Esophagus (tissue), 2 donors: ENCODE measurements at regions not wholly inside any gene's neighbourhood (a gene's known extent, or its start where the extent isn't known, plus 50 kb on each side); places are given as distances from the start of the nearest gene placed in this dataset.

Experiments used
- H3K27ac ChIP-seq, 2 donors: one replicate each; pipeline ENCODE4 v1.5.1; 2013; ENCODE audit warnings: low read depth in 2 of 2, mild to moderate bottlenecking in 2 of 2, inconsistent platforms in 1 of 2, low read length in 1 of 2, moderate library complexity in 1 of 2
- H3K27me3 ChIP-seq, 2 donors: one replicate each; pipeline ENCODE4 v1.6.1; 2013; ENCODE audit warnings: low read length in 2 of 2, control low read depth in 1 of 2, mild to moderate bottlenecking in 1 of 2; ENCODE audit not compliant: insufficient read depth in 2 of 2, control insufficient read depth in 1 of 2
- H3K36me3 ChIP-seq, 2 donors: one replicate each; pipeline ENCODE4 v1.6.1; 2013; ENCODE audit warnings: low read length in 1 of 2; ENCODE audit not compliant: control insufficient read depth in 2 of 2, insufficient read depth in 2 of 2
- H3K4me1 ChIP-seq, 2 donors: one replicate each; pipeline ENCODE4 v1.6.1; 2013; ENCODE audit warnings: low read length in 1 of 2; ENCODE audit not compliant: control insufficient read depth in 2 of 2, insufficient read depth in 2 of 2
- H3K4me3 ChIP-seq, 2 donors: one replicate each; pipeline ENCODE4 v1.5.1; 2013; ENCODE audit warnings: low read length in 2 of 2, mild to moderate bottlenecking in 2 of 2, low read depth in 1 of 2, moderate library complexity in 1 of 2
- H3K9me3 ChIP-seq, 2 donors: one replicate each; pipeline ENCODE4 v1.6.1; 2013; ENCODE audit warnings: mild to moderate bottlenecking in 2 of 2, low read depth in 1 of 2, low read length in 1 of 2, moderate library complexity in 1 of 2; ENCODE audit not compliant: control insufficient read depth in 2 of 2, insufficient read depth in 1 of 2
- WGBS, 2 donors: extraction: QIAGEN DNeasy Blood & Tissue Kit; methylation state at CpG; one replicate each; pipeline ENCODE4 v1.1.7; 2013; 5-methylcytosine and 5-hydroxymethylcytosine counted together
- donor health status: healthy with polysubstance abuse.
- donor health status: Bipolar disorder and iron deficiency.

DNA sequence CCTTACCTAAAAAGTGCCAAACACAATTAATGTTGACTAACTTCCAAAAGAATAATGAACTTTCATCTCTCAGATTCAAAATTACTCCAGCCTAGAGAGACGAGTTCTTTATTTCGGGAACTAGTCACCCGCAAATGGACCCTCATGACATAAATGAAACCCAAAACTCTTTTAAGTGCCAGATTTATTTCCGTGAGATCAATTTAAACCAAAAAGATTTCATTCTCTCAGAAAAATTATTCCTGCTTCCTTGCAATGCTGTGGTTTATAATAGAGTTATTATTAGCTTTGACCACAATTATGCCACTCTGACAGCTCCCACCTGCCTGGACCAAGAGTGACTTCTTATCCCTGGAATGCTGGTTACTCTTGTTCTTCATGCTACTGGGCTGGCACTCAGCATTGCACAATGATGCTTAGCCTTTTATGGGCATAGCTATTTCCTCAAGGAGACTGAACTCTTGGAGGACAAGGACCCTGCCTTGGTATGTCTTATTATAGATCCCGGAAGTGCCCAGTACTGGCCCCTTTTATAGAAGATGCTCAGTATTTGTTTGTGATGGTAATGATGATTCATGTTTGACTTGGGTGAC lies 183.5 kb downstream of the SNX18 start:
- Histone ChIP-seq H3K4me3 (no peak overlapping the region), H3K27ac (no peak overlapping the region), H3K27me3 (no peaks in the 10 kb centered on the region), H3K36me3 (no peaks in the 10 kb centered on the region), H3K9me3 (no peaks in the 10 kb centered on the region), H3K4me1 (peaks cover 0 to 4% of the 10 kb centered on the region in 2 donors)
- WGBS, 2 donors = 78% methylated on average over 5 of the region's 5 CpGs

DNA sequence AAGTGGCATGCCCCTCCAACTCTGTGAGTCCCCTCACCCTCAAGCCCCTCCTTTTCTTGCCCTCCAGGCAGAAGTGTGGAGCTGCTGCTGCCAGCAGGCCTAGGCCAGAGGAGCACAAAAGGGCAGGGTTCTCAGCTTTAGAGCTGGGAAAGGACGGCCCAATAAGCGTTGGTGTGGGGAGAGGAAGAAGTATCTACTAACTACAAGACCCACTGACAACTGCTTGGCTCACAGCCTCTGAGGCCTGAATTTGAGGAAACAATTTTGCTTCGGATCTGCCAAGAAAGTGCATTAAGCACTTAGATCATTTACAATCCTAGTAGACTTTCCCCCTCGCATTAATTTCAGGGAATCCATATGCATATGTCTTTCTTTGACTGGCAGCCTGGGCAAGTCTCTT lies 179.4 kb downstream of the SNX18 start:
- peaks cover 0 to 2% of the 10 kb centered on the region in 2 donors for H3K4me1 ChIP-seq
- peak overlapping the region in 1 of 2 donors; percentile 33 for H3K27ac ChIP-seq
- H3K27me3 ChIP-seq = no peaks in the 10 kb centered on the region

DNA sequence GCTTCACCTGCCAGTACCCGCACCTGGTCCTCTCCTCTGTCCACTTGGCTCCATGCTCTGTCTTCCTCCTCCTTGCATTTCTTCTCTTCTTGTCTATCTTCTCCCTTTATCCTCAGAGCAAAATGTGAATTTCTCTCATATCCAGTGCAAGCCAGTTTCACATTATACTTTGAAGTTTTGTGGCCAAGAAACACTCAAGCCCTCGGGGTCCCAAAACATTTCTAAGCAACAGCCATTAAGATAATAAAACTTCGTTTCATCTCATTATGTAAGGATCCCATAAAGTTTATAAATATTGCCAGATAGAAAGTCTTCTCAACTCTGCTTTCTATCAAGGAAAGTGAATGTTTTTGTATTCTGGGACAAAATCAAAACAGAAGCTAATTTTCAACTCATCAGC lies 178.8 kb downstream of the SNX18 start:
- Histone ChIP-seq H3K4me3 (no peak overlapping the region), H3K36me3 (no peaks in the 10 kb centered on the region), H3K4me1 (peaks cover 0 to 2% of the 10 kb centered on the region in 2 donors), H3K27me3 (no peaks in the 10 kb centered on the region), H3K9me3 (no peaks in the 10 kb centered on the region), H3K27ac (no peak overlapping the region)
- 61 to 72% methylated on average over 3 of the region's 3 CpGs for WGBS, 2 donors

More for the DNA sequence above, 179.4 kb downstream of the SNX18 start:
- WGBS, 2 donors = 44 to 51% methylated on average over 4 of the region's 4 CpGs
- Histone ChIP-seq H3K4me3 (no peak overlapping the region), H3K9me3 (no peaks in the 10 kb centered on the region), H3K36me3 (no peaks in the 10 kb centered on the region)

DNA sequence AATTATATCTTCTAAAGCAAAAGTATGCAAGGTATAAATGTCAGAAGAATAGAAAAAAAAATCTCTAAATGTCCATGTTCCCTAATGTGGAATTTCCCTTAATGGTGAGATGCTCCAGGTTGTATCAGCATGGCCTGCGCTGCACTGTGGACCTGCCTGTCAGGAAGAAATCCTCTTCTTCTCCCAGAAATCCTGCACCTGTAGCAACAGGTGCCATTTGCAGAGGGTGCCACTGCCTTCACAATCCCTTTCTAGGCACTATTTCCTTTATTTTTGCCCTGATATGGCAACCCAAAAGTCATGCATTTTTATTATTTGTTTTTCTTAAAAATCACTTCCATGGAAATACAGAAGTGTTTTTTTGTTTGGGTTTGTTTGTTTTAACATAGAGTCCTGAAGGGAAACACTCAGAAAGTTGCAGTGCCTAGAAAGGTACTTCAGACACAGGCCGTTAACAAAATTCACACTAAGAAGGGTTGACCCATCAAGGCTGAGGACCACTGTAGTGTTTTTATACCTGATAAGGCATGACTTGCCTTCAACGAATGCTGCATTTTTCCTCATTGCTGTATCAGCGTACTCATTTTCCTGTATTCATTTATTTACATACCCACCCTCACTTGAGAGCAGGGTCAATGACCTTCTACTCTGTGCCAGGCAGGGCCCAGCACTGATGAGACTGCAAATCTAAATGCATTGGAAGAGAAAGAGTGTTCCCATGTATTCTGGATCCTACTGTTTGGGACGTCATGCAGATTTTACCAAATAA lies 177.8 kb downstream of the SNX18 start:
- Histone ChIP-seq H3K27me3 (no peaks in the 10 kb centered on the region), H3K4me1 (peaks cover 0 to 2% of the 10 kb centered on the region in 2 donors), H3K4me3 (no peak overlapping the region), H3K27ac (no peak overlapping the region), H3K9me3 (no peaks in the 10 kb centered on the region), H3K36me3 (no peaks in the 10 kb centered on the region)
- WGBS, 2 donors = 76 to 83% methylated on average over 5 of the region's 5 CpGs

DNA sequence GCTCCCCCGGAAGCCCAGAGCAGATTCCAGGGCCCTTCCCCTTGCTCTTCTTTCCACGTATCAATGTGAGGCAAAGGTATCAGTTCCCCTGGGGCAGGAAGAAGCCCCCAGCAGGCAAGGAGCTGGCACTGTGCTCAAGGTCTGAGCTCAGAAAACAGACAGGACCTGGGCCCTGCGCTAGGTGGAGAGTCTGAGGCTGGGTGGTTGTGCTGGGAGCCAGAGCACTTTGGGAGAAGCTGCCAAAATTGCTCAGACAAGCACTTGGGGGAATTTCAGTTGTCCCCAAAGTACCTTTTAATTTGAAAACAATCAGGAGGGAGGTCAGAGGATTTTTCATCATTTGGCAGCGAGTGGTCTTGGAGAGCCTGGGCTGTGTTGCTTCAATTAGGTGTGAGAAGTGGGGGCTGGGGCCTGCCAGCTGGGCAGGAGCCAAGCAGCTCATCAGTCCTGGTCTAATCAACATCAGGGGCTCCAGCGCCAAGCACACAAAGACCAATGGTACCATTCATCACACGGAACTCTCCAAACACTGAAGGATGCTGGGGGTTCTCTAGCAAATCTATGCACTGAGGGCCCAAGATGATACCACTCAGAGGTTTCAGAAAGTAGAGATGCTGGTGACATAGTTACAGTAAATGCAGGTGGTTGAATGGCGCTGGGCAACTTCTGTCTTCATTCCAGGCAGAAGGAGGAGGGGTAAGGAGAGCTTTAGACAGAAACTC lies 176.5 kb downstream of the SNX18 start:
- Histone ChIP-seq H3K4me3 (no peak overlapping the region), H3K27ac (no peak overlapping the region), H3K36me3 (no peaks in the 10 kb centered on the region), H3K27me3 (no peaks in the 10 kb centered on the region), H3K4me1 (peaks cover 0 to 2% of the 10 kb centered on the region in 2 donors), H3K9me3 (no peaks in the 10 kb centered on the region)
- WGBS, 2 donors = 87% methylated on average over 7 of the region's 7 CpGs

DNA sequence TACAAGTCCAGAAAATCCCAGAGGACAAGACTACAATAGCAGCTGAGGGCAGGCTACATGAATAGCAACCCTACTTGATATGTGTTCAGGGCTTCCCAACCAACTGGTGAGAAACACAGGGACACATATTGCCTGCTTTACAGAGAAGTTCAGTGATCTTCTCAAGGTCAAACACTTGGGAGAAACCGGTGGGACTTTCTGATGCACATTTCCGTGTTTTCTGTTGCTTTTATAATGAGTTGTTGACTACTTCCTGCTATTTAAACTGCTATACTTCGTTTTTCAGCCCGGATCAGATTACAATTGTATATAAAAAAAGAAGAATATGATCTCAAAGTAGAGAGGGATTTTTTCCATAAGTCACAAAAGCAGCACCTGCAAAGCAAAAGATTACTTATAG lies 175.1 kb downstream of the SNX18 start:
- 73 to 80% methylated on average over 4 of the region's 4 CpGs for WGBS, 2 donors
- Histone ChIP-seq H3K4me3 (no peak overlapping the region), H3K4me1 (peaks cover 0 to 2% of the 10 kb centered on the region in 2 donors), H3K36me3 (no peaks in the 10 kb centered on the region), H3K9me3 (no peaks in the 10 kb centered on the region), H3K27ac (no peak overlapping the region), H3K27me3 (no peaks in the 10 kb centered on the region)

DNA sequence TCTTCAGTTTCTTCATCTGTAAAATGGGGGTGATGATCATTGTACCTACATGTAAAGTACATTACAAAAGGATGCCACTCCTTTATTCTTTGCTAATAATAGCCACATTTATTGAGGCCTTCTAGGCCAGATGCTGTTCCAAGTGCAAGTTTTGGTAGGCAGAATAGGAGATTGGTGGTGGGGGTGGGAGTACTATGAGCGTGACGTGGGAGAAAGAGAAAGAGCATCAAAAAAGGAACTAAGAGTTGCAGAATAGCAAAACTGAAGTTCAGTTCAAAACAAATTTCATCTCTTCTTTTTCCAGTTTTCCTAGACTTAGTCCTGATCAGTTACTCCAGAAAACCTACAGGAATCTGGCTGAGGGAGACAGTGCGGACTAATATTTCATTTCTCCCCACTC lies 174.1 kb downstream of the SNX18 start:
- no peaks in the 10 kb centered on the region for H3K9me3 ChIP-seq
- H3K4me1 ChIP-seq = peaks cover 0 to 2% of the 10 kb centered on the region in 2 donors
- WGBS, 2 donors = 90 to 93% methylated on average over 3 of the region's 3 CpGs
- no peaks in the 10 kb centered on the region for H3K36me3 ChIP-seq
- no peak overlapping the region for H3K27ac ChIP-seq
- no peaks in the 10 kb centered on the region for H3K27me3 ChIP-seq
- H3K4me3 ChIP-seq = no peak overlapping the region

DNA sequence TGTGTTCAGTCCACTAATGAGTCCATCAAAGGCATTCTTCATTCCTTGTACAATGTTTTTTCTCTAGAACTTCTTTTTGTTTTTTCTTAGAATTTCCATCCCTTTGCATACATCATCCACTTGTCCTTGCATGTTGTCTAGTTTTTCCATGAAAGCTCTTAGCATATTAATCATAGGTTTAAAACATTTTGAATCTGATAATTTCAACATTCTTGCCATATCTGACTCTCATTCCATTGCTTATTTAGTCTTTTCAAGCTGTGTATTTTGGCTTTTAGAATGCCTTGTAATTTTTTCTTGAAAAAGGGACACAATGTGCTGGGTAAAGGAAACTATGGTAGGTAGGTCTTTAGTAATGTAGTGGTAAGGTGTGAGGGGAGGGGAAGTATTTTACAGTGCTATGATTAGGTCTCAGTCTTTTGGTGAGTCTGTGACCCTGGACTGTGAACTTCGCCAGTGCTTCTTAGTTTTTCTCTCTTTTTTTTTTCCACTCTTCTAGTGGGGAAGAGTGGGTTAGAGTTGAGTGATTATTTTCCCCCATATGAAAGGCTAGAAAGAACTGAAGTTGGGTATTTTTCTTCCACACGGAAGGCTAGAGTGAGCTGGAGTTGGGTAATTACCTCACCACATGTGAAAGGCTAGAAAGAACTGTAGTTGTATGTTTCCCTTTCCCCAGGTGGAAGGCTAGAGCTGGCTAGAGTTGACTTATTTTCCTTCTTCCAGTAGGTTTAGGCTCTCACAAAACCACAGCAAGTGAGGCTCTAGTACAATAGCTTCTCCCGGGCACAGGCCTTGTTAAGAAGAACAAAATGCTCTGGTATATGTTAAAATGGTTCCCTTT lies 172.1 kb downstream of the SNX18 start:
- 86 to 88% methylated on average over 3 of the region's 3 CpGs for WGBS, 2 donors
- Histone ChIP-seq H3K4me3 (no peak overlapping the region), H3K27ac (no peak overlapping the region), H3K4me1 (peaks cover 0 to 1% of the 10 kb centered on the region in 2 donors), H3K27me3 (no peaks in the 10 kb centered on the region), H3K9me3 (no peaks in the 10 kb centered on the region), H3K36me3 (no peaks in the 10 kb centered on the region)

DNA sequence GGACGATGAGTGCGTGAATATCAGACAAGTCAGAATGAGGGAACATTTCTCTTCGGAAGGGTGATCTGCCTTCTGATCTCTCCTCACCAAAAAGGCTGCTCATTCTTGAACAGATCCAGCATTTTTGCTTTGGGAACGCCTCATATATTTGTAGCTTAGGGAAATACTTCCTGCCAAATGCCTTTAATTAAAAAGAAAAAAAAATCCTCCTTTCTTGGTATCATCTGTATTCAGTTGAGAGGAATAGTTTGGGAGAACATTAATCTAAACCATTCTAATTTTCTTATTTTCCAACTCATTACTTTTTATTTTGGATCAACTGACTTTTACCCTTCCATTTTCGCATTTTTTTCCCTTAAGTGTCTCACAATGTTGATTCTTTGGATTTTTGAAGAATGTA lies 163.4 kb downstream of the SNX18 start:
- no peaks in the 10 kb centered on the region for H3K9me3 ChIP-seq
- no peaks in the 10 kb centered on the region for H3K4me1 ChIP-seq
- H3K36me3 ChIP-seq = no peaks in the 10 kb centered on the region
- no peak overlapping the region for H3K27ac ChIP-seq
- no peaks in the 10 kb centered on the region for H3K27me3 ChIP-seq
- no peak overlapping the region for H3K4me3 ChIP-seq
- 60 to 67% methylated on average over 5 of the region's 5 CpGs for WGBS, 2 donors
